ENCODE measurements at regions not wholly inside any gene's neighbourhood (a gene's known extent, or its start where the extent isn't known, plus 50 kb on each side); places are given as distances from the start of the nearest gene placed in this dataset.

DNA sequence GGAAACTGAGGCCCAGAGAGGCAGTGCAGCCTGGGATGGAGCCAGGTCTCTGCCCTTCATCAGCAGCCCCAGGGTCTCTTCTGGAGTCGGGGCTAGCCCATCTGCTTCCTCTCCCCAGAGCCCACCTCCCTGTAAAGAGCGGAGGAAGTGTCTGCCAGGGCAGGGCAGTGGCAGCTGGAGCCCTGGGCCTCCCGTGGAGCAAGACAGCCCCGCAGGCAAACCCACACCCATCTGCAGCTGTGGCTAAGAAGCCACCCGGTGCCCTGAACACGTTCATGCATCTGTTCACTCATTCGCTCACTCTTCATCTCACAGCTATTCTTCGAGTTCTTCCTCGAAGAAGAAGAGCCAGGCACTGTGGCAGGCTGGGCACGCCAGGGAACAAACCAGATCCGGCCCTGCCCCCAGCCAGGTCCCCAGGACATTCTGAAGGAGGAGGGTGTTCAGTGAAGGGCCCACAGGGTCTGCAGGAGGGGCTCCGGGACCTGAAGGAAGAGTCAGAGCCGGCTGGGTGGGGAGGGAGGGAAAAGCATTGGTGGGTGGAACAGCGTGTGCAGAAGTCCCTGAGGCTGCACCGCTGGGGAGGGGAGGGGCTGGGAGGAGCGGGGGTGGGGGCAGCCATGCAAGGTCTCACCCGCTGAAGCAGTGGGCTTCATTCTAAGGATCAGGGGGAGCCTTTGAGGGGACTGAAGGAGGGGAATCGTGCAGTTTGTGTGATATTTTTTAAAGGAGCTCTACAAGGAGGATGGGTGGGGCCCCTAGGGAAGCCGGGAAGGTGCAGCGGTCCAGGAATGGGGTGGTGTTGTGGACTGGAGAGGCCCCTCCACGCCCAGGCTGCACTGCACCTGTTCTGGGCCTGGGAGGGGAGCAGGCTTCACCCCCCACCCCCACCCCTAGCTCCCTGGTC lies 99.1 kb downstream of the UNCX start:
- H3K36me3 Mint-ChIP-seq (ENCODE audit: insufficient read depth): no peaks in the 10 kb centered on the region
- H3K27ac Mint-ChIP-seq: no peak overlapping the region
- H3K9me3 Mint-ChIP-seq (ENCODE audit: low read depth): peaks cover 3% of the 10 kb centered on the region
- peaks cover 11% of the 10 kb centered on the region for H3K27me3 Mint-ChIP-seq
- H3K4me3 Mint-ChIP-seq (ENCODE audit: low read depth): no peak overlapping the region
- TF ChIP-seq, protein P1, sequence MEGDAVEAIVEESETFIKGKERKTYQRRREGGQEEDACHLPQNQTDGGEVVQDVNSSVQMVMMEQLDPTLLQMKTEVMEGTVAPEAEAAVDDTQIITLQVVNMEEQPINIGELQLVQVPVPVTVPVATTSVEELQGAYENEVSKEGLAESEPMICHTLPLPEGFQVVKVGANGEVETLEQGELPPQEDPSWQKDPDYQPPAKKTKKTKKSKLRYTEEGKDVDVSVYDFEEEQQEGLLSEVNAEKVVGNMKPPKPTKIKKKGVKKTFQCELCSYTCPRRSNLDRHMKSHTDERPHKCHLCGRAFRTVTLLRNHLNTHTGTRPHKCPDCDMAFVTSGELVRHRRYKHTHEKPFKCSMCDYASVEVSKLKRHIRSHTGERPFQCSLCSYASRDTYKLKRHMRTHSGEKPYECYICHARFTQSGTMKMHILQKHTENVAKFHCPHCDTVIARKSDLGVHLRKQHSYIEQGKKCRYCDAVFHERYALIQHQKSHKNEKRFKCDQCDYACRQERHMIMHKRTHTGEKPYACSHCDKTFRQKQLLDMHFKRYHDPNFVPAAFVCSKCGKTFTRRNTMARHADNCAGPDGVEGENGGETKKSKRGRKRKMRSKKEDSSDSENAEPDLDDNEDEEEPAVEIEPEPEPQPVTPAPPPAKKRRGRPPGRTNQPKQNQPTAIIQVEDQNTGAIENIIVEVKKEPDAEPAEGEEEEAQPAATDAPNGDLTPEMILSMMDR (IDR thresholded peaks at IDR 0.05; ENCODE audit: unreplicated experiment): no peak
- H3K4me1 Mint-ChIP-seq (ENCODE audit: low read depth): no peaks in the 10 kb centered on the region
- DNase-seq (ENCODE audit: low spot score, unreplicated experiment): no peak

DNA sequence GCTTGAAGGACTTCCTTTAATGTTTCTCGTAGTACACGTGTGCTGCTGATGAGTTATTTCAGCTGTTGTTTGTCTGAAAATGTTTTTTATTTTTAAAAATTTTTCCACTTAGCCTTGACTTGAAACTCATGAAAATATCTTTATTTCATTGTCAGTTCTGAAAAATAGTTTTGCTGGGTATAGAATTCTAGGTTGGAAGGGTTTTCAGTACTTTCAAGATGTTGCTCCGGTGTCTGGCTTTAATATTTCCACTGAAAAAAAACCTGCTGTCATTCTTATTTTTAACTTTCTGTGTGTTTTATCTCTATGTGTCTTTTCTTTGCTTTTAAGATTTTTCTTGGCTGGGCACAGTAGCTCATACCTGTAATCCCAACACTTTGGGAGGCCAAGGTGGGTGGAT lies 103.8 kb downstream of the UNCX start:
- Mint-ChIP-seq H3K4me1 (ENCODE audit: low read depth) (no peaks in the 10 kb centered on the region), H3K27me3 (peaks cover 24% of the 10 kb centered on the region), H3K36me3 (ENCODE audit: insufficient read depth) (peaks cover 1% of the 10 kb centered on the region), H3K27ac (no peak overlapping the region), H3K4me3 (ENCODE audit: low read depth) (no peak overlapping the region), H3K9me3 (ENCODE audit: low read depth) (peaks cover 13% of the 10 kb centered on the region)
- TF ChIP-seq, protein P1 (IDR thresholded peaks at IDR 0.05; ENCODE audit: unreplicated experiment): no peak
- DNase-seq (ENCODE audit: low spot score, unreplicated experiment): no peak

DNA sequence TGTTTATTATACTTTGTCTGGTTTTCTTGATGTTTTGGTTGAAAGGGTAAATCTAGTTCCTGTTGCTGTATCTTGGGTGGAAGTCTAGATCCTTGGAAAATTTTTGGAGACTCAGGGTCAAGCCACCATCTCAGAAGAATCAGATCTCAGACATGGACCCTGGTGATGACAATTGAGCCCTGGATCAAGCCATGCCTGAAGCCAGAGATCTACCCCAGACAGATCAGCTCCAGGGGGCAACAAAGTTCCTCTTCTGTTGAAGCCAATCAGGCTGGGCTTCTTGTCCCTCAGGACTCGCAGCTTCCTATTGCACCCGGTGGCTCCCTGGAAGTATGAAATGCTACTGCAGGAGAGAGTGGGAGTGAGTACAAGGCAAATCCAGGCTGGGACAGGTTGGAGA lies 106.9 kb downstream of the UNCX start:
- TF ChIP-seq, protein P1 (IDR thresholded peaks at IDR 0.05; ENCODE audit: unreplicated experiment): no peak
- no peaks in the 10 kb centered on the region for H3K4me1 Mint-ChIP-seq (ENCODE audit: low read depth)

DNA sequence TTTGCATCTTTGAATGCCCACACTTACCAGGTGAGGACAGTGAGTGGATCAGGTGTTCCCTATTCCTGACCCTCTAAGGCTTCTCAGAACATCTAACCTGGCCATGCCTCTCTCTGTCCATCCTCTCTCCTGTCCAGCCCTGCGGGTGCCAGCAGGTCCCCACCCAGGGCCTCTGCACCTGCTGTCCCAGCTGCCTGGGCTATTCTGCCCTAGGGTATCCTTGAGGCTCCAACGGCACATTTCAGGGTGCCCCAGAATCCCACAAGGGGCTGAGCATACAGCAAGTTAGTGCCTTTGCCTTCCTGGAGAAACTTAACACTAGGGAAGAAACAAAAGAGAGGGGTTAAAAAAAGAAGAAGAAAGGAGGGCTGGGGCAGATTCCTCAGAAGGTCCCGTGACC lies 107.4 kb downstream of the UNCX start:
- Mint-ChIP-seq H3K27ac (no peak overlapping the region), H3K4me3 (ENCODE audit: low read depth) (no peak overlapping the region), H3K4me1 (ENCODE audit: low read depth) (no peaks in the 10 kb centered on the region), H3K27me3 (peaks cover 18% of the 10 kb centered on the region), H3K36me3 (ENCODE audit: insufficient read depth) (peaks cover 1% of the 10 kb centered on the region), H3K9me3 (ENCODE audit: low read depth) (peaks cover 13% of the 10 kb centered on the region)
- TF ChIP-seq, protein P1 (IDR thresholded peaks at IDR 0.05; ENCODE audit: unreplicated experiment): no peak
- no peak for DNase-seq (ENCODE audit: low spot score, unreplicated experiment)

More for the DNA sequence above, 106.9 kb downstream of the UNCX start:
- Mint-ChIP-seq H3K36me3 (ENCODE audit: insufficient read depth) (peaks cover 1% of the 10 kb centered on the region), H3K4me3 (ENCODE audit: low read depth) (no peak overlapping the region), H3K27me3 (peaks cover 19% of the 10 kb centered on the region), H3K27ac (no peak overlapping the region), H3K9me3 (ENCODE audit: low read depth) (peaks cover 13% of the 10 kb centered on the region)
- DNase-seq (ENCODE audit: low spot score, unreplicated experiment): no peak

DNA sequence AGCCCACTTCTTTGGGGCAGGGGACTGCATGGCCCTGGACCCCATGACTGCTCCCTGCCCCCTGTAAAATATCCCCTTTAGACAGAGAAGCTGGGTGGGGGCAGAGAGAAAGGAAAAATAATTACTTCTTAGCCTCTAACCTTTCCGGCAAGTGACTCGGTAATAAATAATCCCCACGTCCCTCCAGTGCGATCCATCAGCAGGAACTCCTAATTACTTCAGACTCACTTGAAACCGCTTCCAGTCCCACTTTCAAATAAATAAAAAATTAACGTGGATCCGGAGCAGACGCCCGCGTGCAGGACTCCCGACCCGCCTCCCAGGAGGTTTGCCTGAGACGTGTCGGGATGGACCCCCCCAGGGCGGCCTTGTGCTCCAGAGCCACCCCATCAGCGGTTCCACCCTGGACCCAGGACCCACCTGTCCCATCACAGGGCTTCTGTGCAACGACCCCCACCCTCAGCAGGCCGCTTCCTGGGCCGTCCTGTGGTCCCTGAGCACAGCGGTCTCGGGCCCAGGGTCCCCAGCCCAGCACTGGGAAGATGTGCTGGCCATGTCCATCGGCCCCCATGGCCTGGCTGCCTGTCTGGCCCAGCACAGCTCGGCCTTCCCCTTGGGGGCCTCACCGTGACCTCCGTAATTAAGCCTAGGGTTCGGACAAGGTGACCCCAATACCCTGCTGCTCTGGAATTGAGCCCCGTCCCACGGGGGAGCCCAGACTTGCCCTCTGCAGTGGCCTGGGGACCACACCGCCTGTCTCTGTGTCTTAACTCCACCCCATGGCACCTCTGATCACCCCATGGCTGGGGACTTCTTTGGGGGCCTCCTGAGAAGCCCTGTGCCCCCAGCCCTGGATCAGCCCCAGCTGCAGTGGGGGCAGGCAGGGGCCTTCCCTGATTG lies 108.0 kb downstream of the UNCX start:
- Mint-ChIP-seq H3K27me3 (peaks cover 16% of the 10 kb centered on the region), H3K9me3 (ENCODE audit: low read depth) (peaks cover 13% of the 10 kb centered on the region), H3K27ac (no peak overlapping the region), H3K36me3 (ENCODE audit: insufficient read depth) (peaks cover 1% of the 10 kb centered on the region), H3K4me1 (ENCODE audit: low read depth) (no peaks in the 10 kb centered on the region), H3K4me3 (ENCODE audit: low read depth) (no peak overlapping the region)
- TF ChIP-seq, protein P1 (IDR thresholded peaks at IDR 0.05; ENCODE audit: unreplicated experiment): no peak
- DNase-seq (ENCODE audit: low spot score, unreplicated experiment): no peak
